Fibroblast of lung (primary cell): ENCODE measurements at regions not wholly inside any gene's neighbourhood (a gene's known extent, or its start where the extent isn't known, plus 50 kb on each side); places are given as distances from the start of the nearest gene placed in this dataset.

Source experiments
- DNase-seq, 2 donors: peaks; one replicate each; pipeline versions ENCODE4 v3.0.0 to v3.0.0-alpha.2; 2010; ENCODE audit warnings: low read depth in 2 of 2
- H2AFZ ChIP-seq: 2 replicates; pipeline ENCODE4 v1.5.1; 2012; ENCODE audit warnings: low read length, control low read depth, inconsistent platforms
- H3K27ac ChIP-seq: 2 replicates; pipeline ENCODE4 v1.5.1; 2011; ENCODE audit warnings: low read length, control low read depth; ENCODE audit not compliant: insufficient read depth
- H3K27me3 ChIP-seq: 2 replicates; pipeline ENCODE4 v1.5.1; 2011; ENCODE audit warnings: mild to moderate bottlenecking, low read length; ENCODE audit not compliant: control insufficient read depth, insufficient read depth
- H3K36me3 ChIP-seq: 2 replicates; pipeline ENCODE4 v1.5.1; 2011; ENCODE audit warnings: low read length; ENCODE audit not compliant: control insufficient read depth, insufficient read depth
- H3K4me1 ChIP-seq: 2 replicates; pipeline ENCODE4 v1.5.1; 2011; ENCODE audit warnings: low read length; ENCODE audit not compliant: control insufficient read depth, insufficient read depth; ENCODE audit errors: extremely low read depth
- H3K4me2 ChIP-seq: 2 replicates; pipeline ENCODE4 v1.5.1; 2011; ENCODE audit warnings: low read length, control low read depth; ENCODE audit not compliant: insufficient read depth; ENCODE audit errors: extremely low read depth
- H3K4me3 ChIP-seq, 4 experiments: fragments of 200-600 bp in 1 of 4; sonication (generic) in 1 of 4; replicated peaks in 1 of 4; 2 replicates each; pipeline ENCODE4 v1.5.1; 2011 to 2016; ENCODE audit warnings: low read length in 4 of 4, low read depth in 3 of 4, mild to moderate bottlenecking in 3 of 4, control low read depth in 2 of 4, inconsistent platforms in 1 of 4, mixed read lengths in 1 of 4; ENCODE audit not compliant: insufficient read depth in 1 of 4; ENCODE audit errors: control extremely low read depth in 1 of 4
- H3K79me2 ChIP-seq: 2 replicates; pipeline ENCODE4 v1.5.1; 2012; ENCODE audit warnings: mild to moderate bottlenecking, low read length, inconsistent platforms; ENCODE audit not compliant: control insufficient read depth, insufficient read depth
- H3K9ac ChIP-seq: 2 replicates; pipeline ENCODE4 v1.5.1; 2011; ENCODE audit warnings: mild to moderate bottlenecking, low read length, control low read depth; ENCODE audit not compliant: insufficient read depth
- H3K9me3 ChIP-seq: 2 replicates; pipeline ENCODE4 v1.5.1; 2012; ENCODE audit warnings: low read depth, low read length; ENCODE audit not compliant: control insufficient read depth, insufficient read depth
- H4K20me1 ChIP-seq: 2 replicates; pipeline ENCODE4 v1.5.1; 2011; ENCODE audit warnings: low read length; ENCODE audit not compliant: control insufficient read depth, insufficient read depth; ENCODE audit errors: extremely low read depth
- EZH2 ChIP-seq: IDR thresholded peaks from 2 replicates; pipeline ENCODE4 v1.5.1; 2012; ENCODE audit warnings: low read length, control low read depth, mild to moderate bottlenecking; ENCODE audit errors: missing control alignments
- TF ChIP-seq, protein P1 (sequence below), 2 donors: IDR thresholded peaks in 1 of 2; conservative IDR thresholded peaks in 1 of 2; 1 replicate in 1 of 2; 2 replicates in 1 of 2; pipeline ENCODE4 v1.5.1; 2011 to 2012; ENCODE audit warnings: low read length in 2 of 2, control low read depth in 1 of 2, inconsistent platforms in 1 of 2, low read depth in 1 of 2, mild to moderate bottlenecking in 1 of 2

DNA sequence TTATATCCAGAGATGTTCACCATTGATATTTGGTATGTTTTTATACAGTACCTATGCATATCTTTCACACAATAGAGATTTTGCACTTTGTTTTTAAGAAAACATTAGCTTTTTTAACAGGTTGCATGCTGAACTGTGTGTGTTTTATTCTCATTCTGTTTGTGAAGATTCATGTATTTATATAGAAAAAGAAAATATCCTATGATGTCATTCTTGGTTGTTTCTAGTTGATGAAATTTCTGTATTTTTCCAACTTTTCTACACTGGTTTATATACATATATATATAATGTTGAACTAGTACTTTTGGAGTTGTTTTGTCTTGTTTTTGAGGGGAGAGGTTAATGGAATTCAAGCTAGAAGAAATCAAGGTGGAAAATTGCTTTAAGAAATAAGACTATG, 143.8 kb downstream of the MATN1 start:
- Histone ChIP-seq H3K27ac (no peak overlapping the region), H3K4me3 (no peak overlapping the region), H3K4me2 (no peak overlapping the region), H3K27me3 (no peaks in the 10 kb centered on the region), H3K9ac (no peak overlapping the region), H4K20me1 (no peaks in the 10 kb centered on the region), H3K9me3 (no peaks in the 10 kb centered on the region), H3K79me2 (no peaks in the 10 kb centered on the region), H3K4me1 (no peaks in the 10 kb centered on the region), H3K36me3 (no peaks in the 10 kb centered on the region), H2AFZ (no peak overlapping the region)
- TF ChIP-seq, protein P1, sequence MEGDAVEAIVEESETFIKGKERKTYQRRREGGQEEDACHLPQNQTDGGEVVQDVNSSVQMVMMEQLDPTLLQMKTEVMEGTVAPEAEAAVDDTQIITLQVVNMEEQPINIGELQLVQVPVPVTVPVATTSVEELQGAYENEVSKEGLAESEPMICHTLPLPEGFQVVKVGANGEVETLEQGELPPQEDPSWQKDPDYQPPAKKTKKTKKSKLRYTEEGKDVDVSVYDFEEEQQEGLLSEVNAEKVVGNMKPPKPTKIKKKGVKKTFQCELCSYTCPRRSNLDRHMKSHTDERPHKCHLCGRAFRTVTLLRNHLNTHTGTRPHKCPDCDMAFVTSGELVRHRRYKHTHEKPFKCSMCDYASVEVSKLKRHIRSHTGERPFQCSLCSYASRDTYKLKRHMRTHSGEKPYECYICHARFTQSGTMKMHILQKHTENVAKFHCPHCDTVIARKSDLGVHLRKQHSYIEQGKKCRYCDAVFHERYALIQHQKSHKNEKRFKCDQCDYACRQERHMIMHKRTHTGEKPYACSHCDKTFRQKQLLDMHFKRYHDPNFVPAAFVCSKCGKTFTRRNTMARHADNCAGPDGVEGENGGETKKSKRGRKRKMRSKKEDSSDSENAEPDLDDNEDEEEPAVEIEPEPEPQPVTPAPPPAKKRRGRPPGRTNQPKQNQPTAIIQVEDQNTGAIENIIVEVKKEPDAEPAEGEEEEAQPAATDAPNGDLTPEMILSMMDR (conservative IDR thresholded peaks at IDR 0.05 in 1 of 2, IDR thresholded peaks at IDR 0.05 in 1 of 2; ENCODE audit: low read depth in 1 of 2, low read length in 2 of 2) = no peak
- TF ChIP-seq EZH2 = no peak
- DNase-seq = no peak

DNA sequence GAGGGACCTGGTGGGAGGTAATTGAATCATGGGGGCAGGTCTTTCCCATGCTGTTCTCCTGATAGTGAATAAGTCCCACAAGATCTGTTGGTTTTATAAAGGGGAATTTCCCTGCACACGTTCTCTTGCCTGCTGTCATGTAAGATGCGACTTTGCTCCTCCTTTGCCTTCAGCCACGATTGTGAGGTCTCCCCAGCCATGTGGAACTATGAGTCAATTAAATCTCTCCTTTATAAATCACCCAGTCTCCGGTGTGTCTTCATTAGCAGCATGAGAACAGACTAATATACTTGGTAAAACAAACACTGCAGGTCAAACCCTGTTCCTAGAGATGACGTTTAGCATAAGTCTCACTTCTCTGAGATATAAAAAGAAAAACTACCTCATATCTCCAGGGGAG, 148.3 kb downstream of the MATN1 start:
- Histone ChIP-seq H2AFZ (no peak overlapping the region), H4K20me1 (no peaks in the 10 kb centered on the region), H3K9me3 (no peaks in the 10 kb centered on the region), H3K4me3 (no peak overlapping the region), H3K4me1 (no peaks in the 10 kb centered on the region), H3K27me3 (no peaks in the 10 kb centered on the region), H3K4me2 (no peak overlapping the region), H3K9ac (no peak overlapping the region), H3K27ac (no peak overlapping the region), H3K36me3 (no peaks in the 10 kb centered on the region), H3K79me2 (no peaks in the 10 kb centered on the region)
- no peak for TF ChIP-seq EZH2
- TF ChIP-seq, protein P1 (conservative IDR thresholded peaks at IDR 0.05 in 1 of 2, IDR thresholded peaks at IDR 0.05 in 1 of 2; ENCODE audit: low read depth in 1 of 2, low read length in 2 of 2) = no peak
- DNase-seq = no peak

DNA sequence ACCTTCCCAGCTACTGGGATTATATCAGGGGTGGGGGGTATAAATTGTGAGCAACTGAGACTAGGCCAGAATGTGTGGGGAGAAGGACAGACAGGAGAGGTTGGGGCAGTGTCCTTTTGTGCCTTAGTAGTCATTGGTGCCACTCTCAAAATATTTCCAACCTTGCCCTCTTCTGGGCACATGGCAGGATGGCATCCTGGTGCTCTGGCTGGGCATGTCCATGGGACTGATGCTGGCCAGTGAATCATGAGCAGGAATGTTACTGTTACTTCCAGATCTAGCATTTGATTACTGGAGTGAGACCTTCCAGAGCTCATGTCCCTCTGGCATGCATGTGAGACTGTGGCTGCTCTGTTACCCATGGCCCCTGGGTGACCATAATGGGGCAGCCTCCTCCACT, 151.2 kb downstream of the MATN1 start:
- Histone ChIP-seq H3K27me3 (no peaks in the 10 kb centered on the region), H3K36me3 (no peaks in the 10 kb centered on the region), H3K4me1 (no peaks in the 10 kb centered on the region), H3K4me3 (no peak overlapping the region), H2AFZ (no peak overlapping the region), H3K9me3 (no peaks in the 10 kb centered on the region), H3K4me2 (no peak overlapping the region), H3K27ac (no peak overlapping the region), H3K9ac (no peak overlapping the region), H4K20me1 (no peaks in the 10 kb centered on the region), H3K79me2 (no peaks in the 10 kb centered on the region)
- no peak for TF ChIP-seq EZH2
- TF ChIP-seq, protein P1 (conservative IDR thresholded peaks at IDR 0.05 in 1 of 2, IDR thresholded peaks at IDR 0.05 in 1 of 2; ENCODE audit: low read depth in 1 of 2, low read length in 2 of 2) = no peak
- DNase-seq = no peak
